SJSA1 (cell line): ENCODE measurements at regions not wholly inside any gene's neighbourhood (a gene's known extent, or its start where the extent isn't known, plus 50 kb on each side); places are given as distances from the start of the nearest gene placed in this dataset.

Experiments used
- DNase-seq, 2 experiments: peaks; one replicate each; pipeline ENCODE4 v3.0.0-alpha.2; 2015 to 2020; ENCODE audit warnings: low spot score in 2 of 2, low read depth in 1 of 2
- H3K27ac ChIP-seq: fragments of 250-450 bp; sonication (Bioruptor Pico); 2 replicates; pipeline ENCODE4 v1.5.1; 2020; ENCODE audit warnings: mild to moderate bottlenecking, moderate library complexity
- H3K27me3 ChIP-seq: fragments of 250-450 bp; sonication (Bioruptor Pico); replicated peaks from 2 replicates; pipeline ENCODE4 v1.5.1; 2020; ENCODE audit warnings: mild to moderate bottlenecking, moderate library complexity
- H3K36me3 ChIP-seq: fragments of 250-450 bp; sonication (Bioruptor Pico); 2 replicates; pipeline ENCODE4 v1.5.1; 2020; ENCODE audit warnings: mild to moderate bottlenecking
- H3K4me1 ChIP-seq: fragments of 250-450 bp; sonication (Bioruptor Pico); replicated peaks from 2 replicates; pipeline ENCODE4 v1.6.1; 2021; ENCODE audit warnings: mild to moderate bottlenecking
- H3K4me3 ChIP-seq: fragments of 250-450 bp; sonication (Bioruptor Pico); 2 replicates; pipeline ENCODE4 v1.5.1; 2020; ENCODE audit warnings: mild to moderate bottlenecking
- H3K9me3 ChIP-seq: fragments of 250-450 bp; sonication (Bioruptor Pico); replicated peaks from 2 replicates; pipeline ENCODE4 v1.5.1; 2020; ENCODE audit warnings: mild to moderate bottlenecking

DNA sequence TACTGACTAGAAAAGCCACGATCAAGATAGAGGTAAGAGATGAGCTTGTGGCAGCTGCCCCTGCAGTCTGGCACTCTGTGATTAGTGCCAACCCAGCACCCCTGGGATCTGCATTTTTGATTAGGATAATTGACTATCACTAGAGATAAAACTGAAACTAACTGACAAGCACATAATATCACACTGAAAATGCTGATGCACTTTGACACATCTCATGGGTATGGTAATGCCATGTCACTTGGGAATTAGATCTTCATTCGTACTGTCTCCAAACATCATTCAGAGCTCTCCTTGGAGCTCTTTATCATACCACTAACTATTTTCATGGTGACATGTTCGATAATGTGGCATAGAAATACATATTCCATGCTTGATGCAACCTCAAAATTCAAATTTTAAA, 612.9 kb upstream of the BTBD3 start:
- no peaks in the 10 kb centered on the region for H3K36me3 ChIP-seq
- no peak for DNase-seq
- H3K4me1 ChIP-seq: peaks cover 10% of the 10 kb centered on the region
- H3K27me3 ChIP-seq: no peaks in the 10 kb centered on the region
- H3K9me3 ChIP-seq: no peaks in the 10 kb centered on the region
- H3K4me3 ChIP-seq: no peak overlapping the region
- H3K27ac ChIP-seq: no peak overlapping the region

DNA sequence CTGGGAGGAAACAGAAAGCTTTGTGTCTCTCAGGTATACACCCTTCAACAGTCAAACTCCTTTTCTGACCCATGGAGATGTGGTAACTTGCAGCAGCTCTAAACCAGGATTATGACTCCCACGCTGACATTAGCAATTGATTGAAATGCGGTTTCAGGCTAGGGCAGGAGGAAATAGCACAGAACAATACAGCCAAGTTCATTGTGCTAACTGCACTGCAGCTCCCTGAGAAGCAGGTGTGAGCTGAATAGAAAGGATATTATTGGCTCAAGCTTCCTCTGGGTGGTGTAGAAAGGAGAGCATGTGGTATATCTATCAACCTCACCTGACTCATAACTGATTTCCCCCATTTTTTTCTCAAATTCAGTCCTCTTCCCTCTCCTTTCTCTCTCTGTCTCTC, 612.3 kb upstream of the BTBD3 start:
- Histone ChIP-seq H3K27ac (no peak overlapping the region), H3K4me3 (no peak overlapping the region), H3K36me3 (no peaks in the 10 kb centered on the region), H3K9me3 (no peaks in the 10 kb centered on the region), H3K4me1 (peaks cover 10% of the 10 kb centered on the region), H3K27me3 (no peaks in the 10 kb centered on the region)
- no peak for DNase-seq

DNA sequence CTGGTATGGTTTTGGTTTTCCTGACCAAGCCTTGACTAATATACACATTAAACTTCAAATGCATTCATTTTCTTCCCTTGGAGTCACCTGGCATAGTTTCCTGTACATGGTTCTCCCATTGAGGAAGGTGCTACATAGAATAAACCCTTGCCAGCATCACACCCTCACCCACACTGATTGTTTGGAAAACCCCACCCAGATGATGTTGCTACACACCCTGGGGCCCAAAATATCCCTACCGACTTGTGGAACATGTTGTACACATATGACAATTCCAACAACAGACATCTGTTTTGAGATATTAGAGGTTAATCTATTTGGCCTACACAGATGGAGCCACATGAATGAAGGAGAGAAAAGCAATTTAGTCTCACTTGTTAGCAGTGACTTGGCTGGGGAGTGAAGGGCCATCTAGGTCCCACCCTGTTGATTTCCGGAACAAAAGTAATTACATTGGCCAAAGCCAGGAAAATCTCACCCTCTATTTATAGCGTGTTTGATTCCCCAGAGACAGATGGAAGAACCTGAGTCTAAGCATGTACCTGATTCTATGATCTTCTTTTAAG, 606.0 kb upstream of the BTBD3 start:
- H3K27ac ChIP-seq: no peak overlapping the region
- H3K9me3 ChIP-seq: no peaks in the 10 kb centered on the region
- H3K36me3 ChIP-seq: no peaks in the 10 kb centered on the region
- H3K27me3 ChIP-seq: no peaks in the 10 kb centered on the region
- no peaks in the 10 kb centered on the region for H3K4me1 ChIP-seq
- H3K4me3 ChIP-seq: no peak overlapping the region
- DNase-seq: no peak

DNA sequence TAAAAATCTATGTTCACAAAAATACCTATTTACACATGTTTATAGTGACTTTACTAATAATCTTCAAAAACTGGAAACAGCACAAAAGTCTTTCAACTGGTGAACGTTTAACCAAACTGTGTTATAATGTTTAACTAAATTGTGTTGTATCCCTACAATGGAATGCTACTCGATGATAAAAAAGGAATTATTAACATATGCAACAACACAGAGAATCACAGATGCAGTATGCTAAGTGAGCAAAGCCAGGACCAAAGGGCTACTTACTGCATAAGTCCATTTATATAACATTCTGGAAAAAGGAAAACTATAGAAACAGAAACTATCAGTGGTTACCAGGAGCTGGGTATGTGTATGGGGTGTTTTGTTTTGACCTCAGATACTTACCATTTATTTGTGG, 602.2 kb upstream of the BTBD3 start:
- no peak overlapping the region for H3K4me3 ChIP-seq
- H3K9me3 ChIP-seq: no peaks in the 10 kb centered on the region
- no peaks in the 10 kb centered on the region for H3K27me3 ChIP-seq
- no peaks in the 10 kb centered on the region for H3K4me1 ChIP-seq
- DNase-seq: no peak
- H3K27ac ChIP-seq: no peak overlapping the region
- H3K36me3 ChIP-seq: no peaks in the 10 kb centered on the region

DNA sequence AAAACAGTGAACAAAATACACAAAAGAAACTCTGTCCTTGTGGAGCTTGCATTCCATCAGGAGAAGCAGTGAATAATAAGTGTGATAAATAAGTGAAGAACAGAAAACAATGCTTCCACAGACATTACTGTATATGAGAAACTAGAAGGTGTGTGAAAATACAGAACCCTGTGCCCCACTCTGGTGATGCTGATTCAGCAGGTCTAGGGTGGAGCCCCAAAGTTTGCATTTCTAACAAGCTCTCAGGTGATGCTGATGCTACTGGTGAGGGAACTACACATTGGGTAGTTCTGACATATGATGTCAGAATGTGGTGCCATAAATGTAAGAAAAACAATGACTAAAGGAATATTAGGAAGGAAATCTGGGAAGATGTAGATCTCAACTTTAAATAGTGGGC, 601.4 kb upstream of the BTBD3 start:
- H3K27me3 ChIP-seq: no peaks in the 10 kb centered on the region
- no peak overlapping the region for H3K27ac ChIP-seq
- H3K4me1 ChIP-seq: no peaks in the 10 kb centered on the region
- no peaks in the 10 kb centered on the region for H3K36me3 ChIP-seq
- no peaks in the 10 kb centered on the region for H3K9me3 ChIP-seq
- DNase-seq: no peak
- H3K4me3 ChIP-seq: no peak overlapping the region

DNA sequence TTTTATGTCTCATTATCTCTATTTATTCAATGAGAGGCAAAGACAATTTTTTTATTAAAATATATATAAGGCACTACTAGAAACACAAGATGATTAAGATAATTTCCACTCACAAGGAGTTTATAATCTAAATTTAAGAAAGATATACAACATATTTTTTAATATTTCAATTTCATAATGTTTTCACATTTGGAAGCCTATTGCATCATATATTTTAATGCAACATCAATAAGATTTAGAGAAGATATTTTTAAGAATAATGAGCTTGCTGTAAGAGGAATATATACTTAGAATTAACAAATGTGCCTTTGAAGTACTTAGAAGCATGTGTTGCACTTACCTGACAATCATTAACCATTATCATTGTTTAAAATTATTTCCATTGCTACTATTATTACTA, 597.7 kb upstream of the BTBD3 start:
- H3K36me3 ChIP-seq: no peaks in the 10 kb centered on the region
- DNase-seq: no peak
- no peak overlapping the region for H3K27ac ChIP-seq
- H3K4me3 ChIP-seq: no peak overlapping the region
- H3K4me1 ChIP-seq: no peaks in the 10 kb centered on the region
- no peaks in the 10 kb centered on the region for H3K27me3 ChIP-seq
- H3K9me3 ChIP-seq: no peaks in the 10 kb centered on the region

DNA sequence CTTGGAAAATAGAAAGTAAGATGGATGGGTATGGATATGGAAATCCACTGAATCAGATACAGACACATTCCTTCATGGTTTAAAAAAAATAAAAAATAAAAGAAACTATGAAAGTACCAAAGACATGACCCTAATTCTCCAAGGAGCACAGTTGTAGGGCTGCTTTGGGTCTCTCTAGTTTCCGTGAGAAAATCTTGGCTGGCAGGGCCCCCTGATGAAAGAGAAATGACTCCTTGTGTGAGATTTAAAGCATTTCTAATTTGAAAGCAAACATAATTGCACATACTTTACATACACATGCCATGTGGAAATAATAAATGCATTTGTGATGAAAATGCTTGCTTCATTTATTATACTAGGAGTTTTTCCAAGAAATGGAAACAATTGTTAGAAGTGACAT, 593.9 kb upstream of the BTBD3 start:
- no peaks in the 10 kb centered on the region for H3K36me3 ChIP-seq
- H3K9me3 ChIP-seq: no peaks in the 10 kb centered on the region
- H3K4me3 ChIP-seq: no peak overlapping the region
- H3K27me3 ChIP-seq: no peaks in the 10 kb centered on the region
- no peaks in the 10 kb centered on the region for H3K4me1 ChIP-seq
- DNase-seq: no peak
- no peak overlapping the region for H3K27ac ChIP-seq

DNA sequence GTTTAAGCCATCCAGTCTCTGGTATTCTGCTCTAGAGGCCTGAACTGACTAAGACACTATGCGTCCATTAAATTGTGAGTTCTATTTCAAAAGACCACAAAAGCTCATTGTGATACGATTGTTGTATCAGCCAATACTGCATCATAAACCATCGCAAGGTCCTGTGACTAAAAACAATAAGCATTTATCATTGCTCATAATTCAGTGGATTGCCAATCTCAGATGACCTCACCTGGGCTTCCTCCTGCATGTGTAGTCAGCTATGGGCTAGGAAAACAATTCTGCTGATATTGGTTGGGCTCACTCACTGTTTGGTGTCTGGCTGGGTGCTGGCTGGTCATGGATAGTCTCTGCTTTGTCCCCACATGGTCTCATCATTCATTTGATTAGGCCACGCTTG, 592.7 kb upstream of the BTBD3 start:
- no peaks in the 10 kb centered on the region for H3K27me3 ChIP-seq
- H3K4me1 ChIP-seq: no peaks in the 10 kb centered on the region
- no peaks in the 10 kb centered on the region for H3K36me3 ChIP-seq
- no peak for DNase-seq
- no peaks in the 10 kb centered on the region for H3K9me3 ChIP-seq
- no peak overlapping the region for H3K4me3 ChIP-seq
- H3K27ac ChIP-seq: no peak overlapping the region

DNA sequence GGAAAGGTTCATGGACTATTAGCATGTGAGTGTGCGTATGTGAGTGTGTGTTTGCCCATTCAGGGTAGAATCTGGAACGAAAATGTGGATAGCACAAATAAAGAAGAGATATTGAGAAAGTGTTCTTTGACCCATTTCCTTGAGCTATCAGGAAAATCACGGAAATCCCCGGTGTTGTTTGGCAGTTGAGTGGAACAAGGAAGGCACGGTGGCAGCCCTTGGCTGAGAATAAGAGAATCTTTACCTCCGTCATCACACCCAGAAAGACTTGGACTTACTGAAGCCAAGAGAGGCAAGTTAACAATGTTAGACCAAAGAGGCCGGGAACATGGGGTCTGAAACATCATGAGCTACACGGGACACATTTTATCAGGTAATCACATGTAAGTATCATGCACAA, 588.9 kb upstream of the BTBD3 start:
- H3K36me3 ChIP-seq: no peaks in the 10 kb centered on the region
- H3K4me3 ChIP-seq: no peak overlapping the region
- no peaks in the 10 kb centered on the region for H3K4me1 ChIP-seq
- H3K27ac ChIP-seq: no peak overlapping the region
- DNase-seq: no peak
- H3K27me3 ChIP-seq: no peaks in the 10 kb centered on the region
- H3K9me3 ChIP-seq: no peaks in the 10 kb centered on the region

DNA sequence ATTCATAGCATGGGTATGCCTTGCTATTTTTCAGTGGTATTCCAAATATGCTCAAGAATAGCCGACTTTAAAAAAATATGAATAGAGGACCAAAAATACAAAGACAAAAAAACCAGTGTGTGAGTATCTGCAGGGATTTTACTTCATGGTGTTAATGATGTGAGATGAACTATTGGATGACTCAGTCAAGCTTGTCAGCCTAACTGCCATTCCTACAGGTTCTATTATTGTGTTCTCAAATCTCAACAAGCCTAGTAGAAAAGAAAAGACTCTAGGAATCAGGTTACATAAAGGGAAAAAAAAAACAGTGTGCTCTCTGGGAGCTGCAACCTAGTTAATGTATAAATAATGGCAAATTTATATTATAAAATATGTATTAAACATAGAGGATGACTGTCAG, 588.4 kb upstream of the BTBD3 start:
- no peaks in the 10 kb centered on the region for H3K9me3 ChIP-seq
- no peak for DNase-seq
- H3K4me1 ChIP-seq: no peaks in the 10 kb centered on the region
- H3K4me3 ChIP-seq: no peak overlapping the region
- no peaks in the 10 kb centered on the region for H3K36me3 ChIP-seq
- no peaks in the 10 kb centered on the region for H3K27me3 ChIP-seq
- no peak overlapping the region for H3K27ac ChIP-seq

DNA sequence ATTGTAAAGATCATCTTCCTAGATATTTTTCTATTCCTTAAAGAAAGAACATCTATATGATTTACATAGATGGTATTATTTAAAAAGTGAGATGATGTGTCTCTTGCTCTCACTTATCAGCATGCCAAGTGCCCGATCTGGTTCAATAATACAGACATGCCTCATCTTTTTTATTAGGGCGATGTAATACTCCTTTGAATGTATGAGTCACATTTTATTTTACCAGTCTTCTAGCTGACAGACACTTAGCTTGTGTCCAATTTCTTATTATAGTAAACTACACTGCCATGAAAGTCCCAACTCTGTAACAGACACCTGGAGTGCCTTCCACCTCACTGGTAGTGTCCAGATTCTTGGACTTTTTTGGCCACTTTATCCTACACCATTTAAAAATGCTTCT, 586.6 kb upstream of the BTBD3 start:
- H3K9me3 ChIP-seq: no peaks in the 10 kb centered on the region
- H3K4me1 ChIP-seq: no peaks in the 10 kb centered on the region
- no peak overlapping the region for H3K27ac ChIP-seq
- no peaks in the 10 kb centered on the region for H3K27me3 ChIP-seq
- no peaks in the 10 kb centered on the region for H3K36me3 ChIP-seq
- H3K4me3 ChIP-seq: no peak overlapping the region
- DNase-seq: no peak

DNA sequence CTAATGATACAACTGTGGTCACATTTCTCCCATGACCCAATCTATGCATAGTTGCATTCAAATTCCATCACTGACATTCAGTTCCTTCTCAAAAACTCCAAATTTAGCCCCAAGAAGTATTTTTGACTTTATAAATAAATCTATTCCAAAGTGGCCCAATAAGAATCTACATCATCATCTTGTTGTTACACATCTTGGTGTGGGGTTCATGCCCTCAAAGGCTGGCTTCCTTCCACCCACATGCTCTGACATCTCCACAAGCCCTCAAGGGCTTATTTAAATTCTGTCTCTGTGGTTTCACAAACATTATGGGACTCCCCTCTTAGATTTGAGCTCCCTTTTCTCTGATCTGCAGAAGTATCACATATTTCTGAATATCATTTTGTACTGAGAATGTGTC, 585.3 kb upstream of the BTBD3 start:
- Histone ChIP-seq H3K27ac (no peak overlapping the region), H3K9me3 (no peaks in the 10 kb centered on the region), H3K4me3 (no peak overlapping the region), H3K36me3 (no peaks in the 10 kb centered on the region), H3K4me1 (no peaks in the 10 kb centered on the region), H3K27me3 (no peaks in the 10 kb centered on the region)
- no peak for DNase-seq

DNA sequence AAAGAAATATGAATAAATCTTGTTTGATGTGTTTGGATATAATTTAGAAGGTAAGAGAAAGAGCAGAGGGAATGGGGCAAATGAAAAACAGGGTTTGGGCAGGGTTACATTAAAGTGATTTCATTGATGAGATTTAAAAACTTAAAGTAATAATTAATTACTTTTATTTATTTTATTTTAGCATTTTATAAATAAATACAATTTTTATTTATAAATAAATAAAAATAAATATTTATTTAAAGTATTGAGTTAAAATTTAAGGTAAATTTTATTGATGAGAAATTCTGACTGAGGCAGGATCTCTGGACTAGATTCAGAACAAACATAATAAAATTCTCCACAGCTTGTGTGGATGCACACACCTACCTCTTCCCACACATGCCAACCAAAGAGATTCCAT, 584.1 kb upstream of the BTBD3 start:
- Histone ChIP-seq H3K4me3 (no peak overlapping the region), H3K4me1 (no peaks in the 10 kb centered on the region), H3K9me3 (no peaks in the 10 kb centered on the region), H3K27me3 (no peaks in the 10 kb centered on the region), H3K36me3 (no peaks in the 10 kb centered on the region), H3K27ac (no peak overlapping the region)
- DNase-seq: no peak

DNA sequence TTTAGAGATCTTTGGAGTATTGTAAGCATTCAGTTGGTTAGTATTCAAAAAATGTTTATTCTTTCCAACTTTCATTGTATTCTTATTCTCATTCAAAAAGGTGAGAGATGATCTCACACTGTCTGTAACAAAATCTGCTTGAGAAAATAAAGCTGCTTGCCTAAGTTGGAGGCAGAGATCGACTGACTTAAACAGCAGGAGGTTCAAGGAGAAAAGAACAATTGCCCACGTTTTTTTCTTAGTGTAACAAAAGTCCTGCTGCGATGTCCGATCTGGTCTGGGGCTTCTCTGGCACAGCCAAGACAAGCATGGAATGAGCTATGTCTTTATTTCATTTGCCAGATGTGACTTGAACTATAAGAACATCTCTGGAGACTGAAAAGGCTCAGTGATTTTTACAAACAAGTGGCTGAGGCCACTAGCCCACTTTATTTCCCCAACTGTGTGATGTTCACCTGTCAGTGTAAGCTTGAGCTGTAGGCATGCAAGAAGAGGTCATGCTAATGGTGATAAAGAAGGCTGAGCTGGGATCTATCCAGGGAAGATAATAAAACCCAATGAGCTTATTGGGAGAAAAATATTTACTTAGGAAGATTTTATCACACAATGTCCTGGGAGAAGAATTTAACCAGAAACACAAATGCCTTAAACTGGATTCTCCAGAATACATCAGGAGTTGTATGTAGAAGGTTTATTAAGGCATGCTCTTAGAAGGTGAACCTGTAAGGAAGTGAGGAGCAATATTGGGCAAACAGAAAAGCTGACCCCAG, 580.1 kb upstream of the BTBD3 start:
- no peaks in the 10 kb centered on the region for H3K36me3 ChIP-seq
- H3K27me3 ChIP-seq: no peaks in the 10 kb centered on the region
- H3K4me3 ChIP-seq: no peak overlapping the region
- DNase-seq: no peak
- H3K4me1 ChIP-seq: no peaks in the 10 kb centered on the region
- no peak overlapping the region for H3K27ac ChIP-seq
- no peaks in the 10 kb centered on the region for H3K9me3 ChIP-seq
